ENCODE measurements at regions not wholly inside any gene's neighbourhood (a gene's known extent, or its start where the extent isn't known, plus 50 kb on each side); places are given as distances from the start of the nearest gene placed in this dataset.

DNA sequence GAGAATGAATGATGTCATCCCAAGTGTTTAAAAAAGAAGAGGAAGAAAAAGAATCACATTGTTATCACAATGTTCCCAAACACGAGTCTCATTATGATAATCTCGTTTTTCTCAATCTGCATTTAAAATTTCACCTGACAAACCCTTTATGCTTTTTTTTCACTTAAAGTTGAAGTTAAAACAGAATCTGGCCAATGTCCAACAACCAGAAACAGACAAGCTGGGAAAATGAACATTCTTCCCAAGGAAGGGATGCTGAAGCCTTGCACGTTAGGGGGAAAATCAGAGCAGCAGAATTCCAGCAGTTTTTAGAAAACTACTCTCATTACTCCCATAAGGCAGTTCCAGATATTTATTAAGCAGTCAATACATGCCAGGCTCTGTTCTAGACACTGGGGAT lies 245.3 kb downstream of the TMEM182 start:
- no peak for TF ChIP-seq EZH2phosphoT487 (IDR thresholded peaks at IDR 0.05; ENCODE audit: low read depth)
- TF ChIP-seq, protein P1, sequence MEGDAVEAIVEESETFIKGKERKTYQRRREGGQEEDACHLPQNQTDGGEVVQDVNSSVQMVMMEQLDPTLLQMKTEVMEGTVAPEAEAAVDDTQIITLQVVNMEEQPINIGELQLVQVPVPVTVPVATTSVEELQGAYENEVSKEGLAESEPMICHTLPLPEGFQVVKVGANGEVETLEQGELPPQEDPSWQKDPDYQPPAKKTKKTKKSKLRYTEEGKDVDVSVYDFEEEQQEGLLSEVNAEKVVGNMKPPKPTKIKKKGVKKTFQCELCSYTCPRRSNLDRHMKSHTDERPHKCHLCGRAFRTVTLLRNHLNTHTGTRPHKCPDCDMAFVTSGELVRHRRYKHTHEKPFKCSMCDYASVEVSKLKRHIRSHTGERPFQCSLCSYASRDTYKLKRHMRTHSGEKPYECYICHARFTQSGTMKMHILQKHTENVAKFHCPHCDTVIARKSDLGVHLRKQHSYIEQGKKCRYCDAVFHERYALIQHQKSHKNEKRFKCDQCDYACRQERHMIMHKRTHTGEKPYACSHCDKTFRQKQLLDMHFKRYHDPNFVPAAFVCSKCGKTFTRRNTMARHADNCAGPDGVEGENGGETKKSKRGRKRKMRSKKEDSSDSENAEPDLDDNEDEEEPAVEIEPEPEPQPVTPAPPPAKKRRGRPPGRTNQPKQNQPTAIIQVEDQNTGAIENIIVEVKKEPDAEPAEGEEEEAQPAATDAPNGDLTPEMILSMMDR (IDR thresholded peaks at IDR 0.05; ENCODE audit: low read depth, low read length), result no peak
